NCI-H345 (cell line): ENCODE measurements at regions not wholly inside any gene's neighbourhood (a gene's known extent, or its start where the extent isn't known, plus 50 kb on each side); places are given as distances from the start of the nearest gene placed in this dataset.
"Not testable (repeated sequence)": the region's sequence is repeated elsewhere in the genome, so short reads cannot be mapped to it uniquely, and the experiment has no call there.

ENCODE experiments used
- DNase-seq: peaks from one replicate; lab custom pipeline; 2025; lab: John Stamatoyannopoulos, UW

DNA sequence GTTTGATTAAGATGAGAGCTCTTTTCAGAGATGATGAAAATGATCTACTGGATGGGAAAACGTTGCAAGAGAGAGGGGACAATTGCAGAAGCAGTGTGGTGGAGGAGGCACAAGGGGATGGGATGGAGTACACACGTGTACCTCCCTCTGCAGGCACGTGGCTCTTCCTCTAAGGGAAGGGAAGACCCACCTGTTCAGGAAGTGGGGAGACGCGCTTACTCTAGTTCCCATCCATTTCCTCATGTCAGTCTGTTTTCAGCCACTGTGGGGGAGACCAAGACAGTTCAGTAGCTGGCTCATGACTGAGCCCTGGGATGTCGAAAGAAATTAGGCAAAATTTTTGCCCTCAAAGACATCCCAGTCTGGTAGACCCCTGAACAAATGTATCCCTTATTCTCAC lies 619.2 kb upstream of the CLINT1 start:
- no peak for DNase-seq

DNA sequence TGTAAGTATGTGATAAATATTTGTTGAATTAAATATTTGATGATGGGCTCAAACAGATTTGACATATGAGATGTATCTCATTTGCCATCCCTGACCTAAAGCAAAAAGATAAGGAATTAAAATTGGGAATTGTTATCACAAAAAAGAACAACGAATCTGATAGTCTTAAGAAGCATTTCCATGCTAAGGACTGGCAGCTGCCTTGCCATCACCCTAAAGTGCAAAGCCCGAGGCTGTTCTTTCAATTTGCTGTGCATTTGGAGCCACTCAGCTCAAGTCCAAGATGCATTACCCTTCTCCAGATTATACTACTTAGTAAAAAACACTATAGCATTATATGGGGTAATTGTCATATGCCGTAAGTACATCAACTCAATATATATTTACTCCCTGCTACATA lies 618.3 kb upstream of the CLINT1 start:
- DNase-seq, result no peak

DNA sequence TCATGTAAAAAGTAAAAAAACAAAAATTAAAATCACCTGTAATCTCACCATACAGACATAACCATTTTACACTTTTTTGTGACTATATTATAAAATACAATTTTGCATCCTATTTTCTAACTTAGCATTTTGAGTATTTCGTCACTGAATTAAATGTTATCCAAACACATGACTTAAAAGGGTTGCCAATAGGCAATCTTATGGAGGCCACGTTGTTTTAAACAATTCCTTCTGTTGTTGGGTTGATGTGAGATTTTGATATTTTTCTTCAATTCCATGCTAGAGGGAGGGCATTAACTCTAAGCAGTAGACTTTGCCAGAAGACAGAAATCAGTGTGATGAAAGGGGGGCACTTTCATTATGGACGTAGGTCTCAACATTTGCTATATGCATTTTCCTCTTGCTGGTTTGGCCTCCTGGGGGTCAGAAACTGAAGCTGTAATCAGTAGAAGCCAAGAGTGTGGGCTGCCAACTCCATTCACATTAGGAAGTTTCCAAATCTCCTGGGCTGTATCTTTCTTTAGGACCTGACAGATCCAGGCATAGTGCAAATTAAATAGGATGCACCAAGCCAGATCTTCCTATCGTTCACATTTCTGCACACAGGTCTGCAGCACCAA lies 614.2 kb upstream of the CLINT1 start:
- no peak for DNase-seq

- no peak for DNase-seq
Observed at GRCh38 chr5:158471535-158471924, 612.6 kb upstream of the CLINT1 start.

DNA sequence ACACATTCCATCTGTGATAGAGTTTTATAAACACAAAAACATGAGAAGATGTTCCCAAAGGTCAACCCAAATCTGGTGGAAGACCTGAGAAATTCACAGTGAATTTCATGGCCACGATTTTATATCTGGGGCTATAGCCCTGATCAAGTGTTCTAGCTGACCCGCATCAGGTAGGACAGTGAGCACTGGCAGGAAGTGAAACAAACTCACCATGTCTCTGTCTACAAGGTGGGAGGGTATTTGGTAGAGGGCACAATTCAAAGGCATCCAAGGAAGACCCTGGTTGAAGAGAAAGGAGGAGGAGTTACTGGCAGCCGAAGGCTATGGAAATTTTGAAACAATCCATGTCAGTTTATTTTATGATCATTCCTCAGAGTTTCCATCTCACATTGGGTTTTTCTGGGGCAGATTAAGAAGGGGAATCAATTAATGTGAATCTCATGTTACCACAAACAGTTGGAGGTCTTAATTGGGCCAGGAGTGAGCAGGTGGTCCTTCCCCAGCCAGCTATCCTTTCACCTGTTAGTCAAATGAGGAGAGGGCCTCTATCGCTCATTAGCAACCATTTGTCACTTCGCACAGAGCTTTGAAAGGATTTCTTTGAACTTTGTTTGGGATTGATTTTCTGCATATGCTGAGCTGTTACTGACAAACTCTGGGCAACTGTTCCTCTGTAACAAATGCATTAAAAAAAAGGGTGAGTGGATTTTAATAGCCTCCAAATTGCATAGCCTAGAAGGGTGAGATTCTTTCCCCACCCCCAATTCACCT lies 612.0 kb upstream of the CLINT1 start:
- DNase-seq, result no peak

- no peak for DNase-seq
Observed at GRCh38 chr5:158468444-158468843, 609.5 kb upstream of the CLINT1 start.

- DNase-seq, result no peak
Observed at GRCh38 chr5:158466191-158466590, 607.2 kb upstream of the CLINT1 start.

DNA sequence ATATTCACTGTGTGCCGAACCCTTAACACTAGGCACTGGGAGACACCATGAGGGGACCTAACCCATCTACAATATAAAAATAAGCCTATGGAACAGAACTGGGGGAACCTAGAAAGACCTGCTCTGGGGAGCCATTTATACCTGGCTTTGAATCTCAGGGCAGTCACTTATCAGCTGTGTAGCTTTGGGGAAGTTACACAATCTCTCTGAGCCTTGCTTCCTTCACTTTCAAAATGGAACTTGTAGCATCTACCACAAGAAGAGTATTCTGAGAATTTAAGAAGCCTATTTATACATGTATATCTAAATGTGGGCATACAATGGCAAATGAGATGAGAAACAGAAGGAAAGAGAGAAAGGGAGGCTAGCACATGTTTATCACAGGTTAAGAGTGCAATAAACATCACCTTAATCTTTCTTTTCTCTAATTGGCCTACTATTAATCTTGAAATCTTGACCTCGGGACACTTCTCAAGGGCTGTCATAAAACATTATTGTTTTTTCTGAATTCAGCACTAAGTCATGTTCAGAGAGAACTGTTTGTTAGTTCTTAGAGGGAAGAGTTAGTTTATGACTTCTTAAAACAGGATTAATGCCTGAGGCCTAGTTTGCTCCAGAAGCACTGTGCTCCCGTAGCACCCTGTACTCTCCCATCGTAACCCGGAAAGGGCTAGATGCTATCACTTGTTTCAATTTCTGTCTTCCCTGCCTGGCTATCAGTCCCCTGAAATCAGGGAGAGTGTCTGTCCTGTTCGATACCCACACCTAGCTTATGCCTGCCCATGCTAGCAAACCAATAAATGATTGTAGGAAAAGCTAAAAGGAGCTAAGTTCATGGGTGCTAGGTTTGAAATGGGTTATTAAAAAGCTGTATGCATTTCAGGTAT lies 606.4 kb upstream of the CLINT1 start:
- DNase-seq, result no peak

- DNase-seq, result no peak
Observed at GRCh38 chr5:158464383-158464782, 605.4 kb upstream of the CLINT1 start.

- DNase-seq, result no peak
Observed at GRCh38 chr5:158463938-158464337, 605.0 kb upstream of the CLINT1 start.

GRCh38 chr5:158463188-158463587 lies 604.2 kb upstream of the CLINT1 start:
- DNase-seq, result no peak

DNA sequence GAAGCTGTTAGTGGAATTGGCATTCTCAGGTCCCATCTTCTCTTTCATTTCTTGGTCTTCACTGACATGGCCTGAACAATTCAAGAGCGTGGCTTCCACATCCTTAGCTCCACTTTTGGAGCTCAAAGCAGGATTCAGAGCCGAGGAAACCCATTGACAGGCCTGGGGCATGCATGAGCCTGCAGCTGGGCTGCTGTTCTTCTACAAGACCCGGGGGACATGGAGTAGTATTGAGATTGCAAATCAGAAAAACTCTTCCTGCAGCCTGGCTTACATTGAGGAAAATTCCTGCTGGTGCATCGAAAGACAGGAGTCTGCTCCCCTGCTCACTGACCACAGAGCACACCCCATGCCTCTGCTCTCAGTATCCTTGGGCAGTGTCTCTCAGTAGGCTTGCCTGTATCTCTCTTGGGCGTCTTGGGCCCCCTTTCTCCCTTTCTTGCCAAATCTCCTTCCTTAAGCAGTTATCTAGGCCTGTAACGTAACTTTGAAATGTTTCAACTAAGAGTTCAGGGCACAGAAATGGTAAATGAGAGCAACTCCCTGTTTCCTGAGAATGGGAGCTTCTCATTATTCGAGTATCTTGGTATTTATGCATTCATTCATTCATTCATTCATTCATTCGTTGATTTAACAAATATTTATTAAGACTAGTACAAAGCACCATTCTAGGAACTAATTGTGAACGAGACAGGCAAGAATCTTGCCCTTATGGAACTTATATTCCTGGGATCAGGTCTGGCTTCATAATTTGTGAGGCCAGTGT lies 603.6 kb upstream of the CLINT1 start:
- no peak for DNase-seq

GRCh38 chr5:158461240-158461854 lies 602.4 kb upstream of the CLINT1 start:
- no peak for DNase-seq

DNA sequence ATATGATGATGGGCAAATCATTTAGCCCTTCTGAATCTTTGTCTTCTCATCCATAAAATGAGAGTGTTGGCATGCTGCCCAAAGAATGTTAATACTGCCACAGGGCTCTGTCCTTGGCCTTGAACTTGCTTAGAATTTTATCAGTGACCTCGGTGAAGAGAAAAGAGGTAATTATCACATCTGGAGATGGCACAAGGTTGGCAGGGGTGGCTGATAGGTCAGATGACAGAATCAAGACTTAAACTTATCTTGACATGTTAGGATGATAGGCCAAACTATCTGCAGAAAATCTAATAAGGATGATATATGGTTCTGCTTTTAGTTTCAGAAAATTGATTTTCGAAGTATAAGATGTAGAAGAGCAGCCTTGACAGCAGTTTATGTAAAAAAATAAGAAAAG lies 599.1 kb upstream of the CLINT1 start:
- no peak for DNase-seq

- no peak for DNase-seq
Observed at GRCh38 chr5:158456756-158457155, 597.8 kb upstream of the CLINT1 start.

DNA sequence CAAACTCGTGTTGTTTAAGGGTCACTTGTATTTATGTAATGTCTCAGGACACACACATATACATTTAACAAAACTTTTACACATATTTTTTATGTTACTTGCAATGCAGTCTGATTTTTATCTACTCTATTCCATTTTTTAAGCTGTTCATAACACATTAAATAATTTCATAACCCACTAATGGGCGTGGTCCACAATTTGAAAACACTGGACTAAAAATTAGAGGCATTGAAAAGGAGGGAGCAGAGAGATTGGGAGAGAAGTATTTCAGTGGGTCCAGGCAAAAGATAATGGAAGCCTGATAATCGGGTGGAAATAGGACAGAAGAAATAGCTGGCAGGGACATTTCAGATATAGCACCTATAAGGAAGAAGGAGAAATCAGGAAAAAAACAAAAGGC lies 597.3 kb upstream of the CLINT1 start:
- no peak for DNase-seq

- no peak for DNase-seq
Observed at GRCh38 chr5:158451993-158452672, 593.2 kb upstream of the CLINT1 start.

- no peak for DNase-seq
Observed at GRCh38 chr5:158451203-158451992, 592.5 kb upstream of the CLINT1 start.

- no peak for DNase-seq
Observed at GRCh38 chr5:158450751-158451171, 591.8 kb upstream of the CLINT1 start.

GRCh38 chr5:158446761-158447160 lies 587.8 kb upstream of the CLINT1 start:
- not testable (repeated sequence) for DNase-seq
